Choroid plexus epithelial cell (primary cell): ENCODE measurements at regions not wholly inside any gene's neighbourhood (a gene's known extent, or its start where the extent isn't known, plus 50 kb on each side); places are given as distances from the start of the nearest gene placed in this dataset.

Experiments used
- DNase-seq: peaks from one replicate; pipeline ENCODE4 v3.0.0-alpha.2; 2010; ENCODE audit warnings: low read depth
- H3K4me3 ChIP-seq: 2 replicates; pipeline ENCODE4 v1.5.1; 2011; ENCODE audit warnings: low read depth, mild to moderate bottlenecking, control low read depth, low read length, moderate library complexity
- CTCF ChIP-seq: conservative IDR thresholded peaks from 2 replicates; pipeline ENCODE4 v1.5.1; 2011; ENCODE audit warnings: low read depth, mild to moderate bottlenecking, control low read depth, inconsistent platforms, low read length, moderate library complexity

DNA sequence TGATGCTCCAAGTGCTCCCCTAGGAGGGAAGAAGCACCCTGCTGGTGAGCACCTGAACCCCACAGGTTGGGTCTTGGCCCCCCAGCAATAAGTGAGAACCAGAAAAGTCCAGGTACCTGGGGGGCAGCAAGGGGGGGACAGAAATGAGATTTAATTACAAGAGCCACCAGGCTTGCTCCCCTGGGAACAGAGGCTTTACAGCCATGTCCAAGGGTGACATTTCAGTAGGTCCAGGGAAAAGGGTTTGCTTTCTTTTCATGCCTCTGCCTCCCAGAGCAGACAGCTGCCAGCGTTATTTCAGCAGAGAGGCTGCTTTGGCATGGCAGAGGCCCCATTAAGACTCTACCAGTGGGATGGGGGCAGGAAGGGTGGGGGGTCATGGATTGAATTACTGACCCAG is 437.7 kb downstream of the BUD13 start:
- DNase-seq, result no peak
- no peak overlapping the region for H3K4me3 ChIP-seq

DNA sequence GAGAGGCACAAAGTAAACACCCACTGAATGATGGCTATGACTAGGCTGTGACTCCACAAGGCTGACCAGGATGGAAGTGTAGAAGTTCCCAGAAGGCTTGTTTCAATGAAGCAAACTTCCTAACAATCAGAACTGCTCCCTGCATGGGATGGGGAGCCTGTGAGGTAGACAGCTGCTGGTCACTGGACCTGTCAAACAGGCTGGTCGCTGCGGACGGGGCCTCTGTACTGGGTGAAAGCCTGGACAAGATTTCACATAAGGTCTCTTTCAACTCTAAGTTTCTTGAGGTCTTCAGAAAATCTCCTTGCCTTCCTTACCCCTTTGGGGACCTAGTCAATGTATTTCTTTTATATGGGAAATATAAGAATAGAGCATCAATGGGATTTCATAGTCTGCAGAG is 438.2 kb downstream of the BUD13 start:
- H3K4me3 ChIP-seq, result no peak overlapping the region
- no peak for TF ChIP-seq CTCF
- DNase-seq, result no peak

More for the DNA sequence above, 437.7 kb downstream of the BUD13 start:
- no peak for TF ChIP-seq CTCF

GRCh38 chr11:116333001-116333535 is 439.7 kb downstream of the BUD13 start:
- DNase-seq, result no peak
- TF ChIP-seq CTCF, result no peak
- H3K4me3 ChIP-seq, result no peak overlapping the region

GRCh38 chr11:116332391-116332790 is 440.4 kb downstream of the BUD13 start:
- DNase-seq, result no peak
- TF ChIP-seq CTCF, result no peak
- no peak overlapping the region for H3K4me3 ChIP-seq

DNA sequence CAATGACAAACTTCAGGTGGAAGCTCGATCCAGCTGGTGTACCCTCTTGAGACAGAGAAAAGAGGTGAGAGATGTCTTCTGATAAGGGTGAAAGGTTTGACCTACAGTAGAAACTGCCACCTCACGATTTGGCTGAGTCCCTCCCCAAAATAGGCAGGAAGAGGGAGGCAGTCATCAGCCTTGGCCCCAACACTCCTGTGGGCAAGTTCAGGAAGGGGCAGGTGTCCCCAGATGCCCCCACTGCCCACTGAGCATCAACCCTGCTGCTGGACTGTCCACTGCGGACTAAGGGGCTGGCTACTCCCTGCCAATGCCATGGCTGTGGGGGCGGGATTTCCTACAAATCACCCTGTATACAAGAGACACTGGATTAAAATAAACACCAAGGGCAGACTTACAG is 441.4 kb downstream of the BUD13 start:
- no peak for TF ChIP-seq CTCF
- no peak overlapping the region for H3K4me3 ChIP-seq
- DNase-seq, result no peak

DNA sequence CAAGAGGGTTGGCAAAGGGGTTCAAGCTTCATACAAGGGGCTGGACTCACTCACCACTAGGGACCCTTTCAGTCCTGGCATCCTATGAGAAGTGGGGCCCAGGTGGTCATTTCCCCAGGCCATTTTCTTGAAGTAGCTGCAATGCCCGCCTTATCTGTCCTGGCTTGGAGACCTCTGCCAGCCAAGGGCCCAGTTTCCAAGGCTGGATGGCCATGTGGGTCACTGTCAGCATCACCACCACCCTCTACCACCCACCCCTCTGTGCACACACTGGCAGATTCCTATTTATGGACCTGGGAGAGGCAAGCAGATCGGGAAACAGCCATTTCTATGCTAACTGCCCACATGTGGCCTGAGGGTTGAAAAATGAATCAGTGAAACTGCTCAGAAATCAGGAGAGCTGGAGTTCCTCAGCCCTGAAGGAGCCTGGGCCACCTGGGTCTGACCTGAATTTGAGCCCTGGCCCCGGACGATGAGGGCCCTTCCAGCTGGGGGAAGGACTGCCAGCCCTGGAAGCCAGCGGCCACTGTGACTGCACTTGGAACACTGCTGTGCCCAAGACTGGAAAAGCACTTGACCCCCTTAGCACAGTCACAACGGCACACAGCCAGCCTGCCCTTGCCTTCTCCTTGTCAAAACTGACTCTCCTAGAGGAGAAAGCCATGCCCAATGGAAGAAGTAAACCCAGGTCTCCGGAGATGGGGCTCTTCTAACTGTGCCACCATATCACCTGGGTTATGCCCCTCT is 442.2 kb downstream of the BUD13 start:
- H3K4me3 ChIP-seq, result no peak overlapping the region
- no peak for DNase-seq
- TF ChIP-seq CTCF, result no peak
